ENCODE measurements at regions not wholly inside any gene's neighbourhood (a gene's known extent, or its start where the extent isn't known, plus 50 kb on each side); places are given as distances from the start of the nearest gene placed in this dataset.

- TF ChIP-seq CTCF (IDR thresholded peaks at IDR 0.05; ENCODE audit: control extremely low read depth in 1 of 3, insufficient read depth in 1 of 3, low read depth in 1 of 3, low read length in 3 of 3) (no peak), RBBP5 (IDR thresholded peaks at IDR 0.05; ENCODE audit: borderline replicate concordance, low read depth, low read length) (no peak), TEAD4 (IDR thresholded peaks at IDR 0.05; ENCODE audit: low read depth, low read length) (no peak), EP300 (IDR thresholded peaks at IDR 0.05; ENCODE audit: borderline replicate concordance in 1 of 2, low read depth in 2 of 2, low read length in 2 of 2) (no peak), POLR2AphosphoS5 (IDR thresholded peaks at IDR 0.05; ENCODE audit: low read depth, low read length) (no peak), TCF12 (IDR thresholded peaks at IDR 0.05; ENCODE audit: low read depth, low read length) (no peak), SUZ12 (IDR thresholded peaks at IDR 0.05; ENCODE audit: low read length) (no peak), POLR2A (IDR thresholded peaks at IDR 0.05; ENCODE audit: control extremely low read depth in 1 of 2, low read depth in 2 of 2, low read length in 2 of 2) (no peak), TBP (IDR thresholded peaks at IDR 0.05; ENCODE audit: low read depth, low read length) (no peak)
Measured at GRCh38 chrX:95911062-95911461, 773.6 kb upstream of the DIAPH2 start.

Data from H1 (cell line).